SK-N-SH treated with all-trans-retinoic acid at 6 μM for 48 hours (cell line): ENCODE measurements at regions not wholly inside any gene's neighbourhood (a gene's known extent, or its start where the extent isn't known, plus 50 kb on each side); places are given as distances from the start of the nearest gene placed in this dataset.

Source experiments
- SNAI2 ChIP-seq: fragments of 250-450 bp; sonication (Bioruptor Pico); IDR thresholded peaks from 2 replicates; pipeline ENCODE4 v1.5.0; 2020; ENCODE audit warnings: mild to moderate bottlenecking, moderate library complexity
- TF ChIP-seq, protein P1 (sequence below): fragments of 250-450 bp; sonication (Bioruptor Pico); IDR thresholded peaks from 2 replicates; pipeline ENCODE4 v1.8.0; 2020; ENCODE audit warnings: mild to moderate bottlenecking, moderate library complexity, borderline replicate concordance

DNA sequence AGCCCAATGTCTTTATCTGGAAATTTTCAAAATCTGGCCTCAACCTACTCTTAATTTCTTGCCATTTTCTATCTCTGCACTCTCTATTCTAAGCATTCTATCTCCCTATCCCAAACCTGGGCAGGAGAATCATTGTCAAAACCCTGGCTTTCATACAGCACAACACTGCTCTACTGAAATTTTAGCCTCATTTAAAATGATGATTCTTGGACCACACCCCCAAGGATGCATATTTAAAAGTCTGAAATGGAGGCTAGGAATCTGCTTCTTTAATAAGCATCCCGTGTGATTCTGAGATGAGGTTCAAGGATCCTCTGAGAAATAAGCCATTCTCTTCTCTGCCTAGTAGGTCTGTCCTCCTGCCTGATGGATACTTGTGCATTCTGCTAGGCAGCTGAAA lies 50.8 kb upstream of the EGR2 start:
- TF ChIP-seq, protein P1, sequence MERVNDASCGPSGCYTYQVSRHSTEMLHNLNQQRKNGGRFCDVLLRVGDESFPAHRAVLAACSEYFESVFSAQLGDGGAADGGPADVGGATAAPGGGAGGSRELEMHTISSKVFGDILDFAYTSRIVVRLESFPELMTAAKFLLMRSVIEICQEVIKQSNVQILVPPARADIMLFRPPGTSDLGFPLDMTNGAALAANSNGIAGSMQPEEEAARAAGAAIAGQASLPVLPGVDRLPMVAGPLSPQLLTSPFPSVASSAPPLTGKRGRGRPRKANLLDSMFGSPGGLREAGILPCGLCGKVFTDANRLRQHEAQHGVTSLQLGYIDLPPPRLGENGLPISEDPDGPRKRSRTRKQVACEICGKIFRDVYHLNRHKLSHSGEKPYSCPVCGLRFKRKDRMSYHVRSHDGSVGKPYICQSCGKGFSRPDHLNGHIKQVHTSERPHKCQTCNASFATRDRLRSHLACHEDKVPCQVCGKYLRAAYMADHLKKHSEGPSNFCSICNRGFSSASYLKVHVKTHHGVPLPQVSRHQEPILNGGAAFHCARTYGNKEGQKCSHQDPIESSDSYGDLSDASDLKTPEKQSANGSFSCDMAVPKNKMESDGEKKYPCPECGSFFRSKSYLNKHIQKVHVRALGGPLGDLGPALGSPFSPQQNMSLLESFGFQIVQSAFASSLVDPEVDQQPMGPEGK (CRISPR knock-in tag), result no peak
- TF ChIP-seq SNAI2 (CRISPR knock-in tag), result no peak
